NCI-H748 (cell line): ENCODE measurements at regions not wholly inside any gene's neighbourhood (a gene's known extent, or its start where the extent isn't known, plus 50 kb on each side); places are given as distances from the start of the nearest gene placed in this dataset.
"Not testable (repeated sequence)": the region's sequence is repeated elsewhere in the genome, so short reads cannot be mapped to it uniquely, and the experiment has no call there.

ENCODE experiments used
- DNase-seq: peaks from one replicate; lab custom pipeline; 2025; ENCODE audit not compliant: unreplicated experiment; lab: John Stamatoyannopoulos, UW

GRCh38 chr5:67722582-67722981 is 493.0 kb upstream of the PIK3R1 start:
- DNase-seq = not testable (repeated sequence)

DNA sequence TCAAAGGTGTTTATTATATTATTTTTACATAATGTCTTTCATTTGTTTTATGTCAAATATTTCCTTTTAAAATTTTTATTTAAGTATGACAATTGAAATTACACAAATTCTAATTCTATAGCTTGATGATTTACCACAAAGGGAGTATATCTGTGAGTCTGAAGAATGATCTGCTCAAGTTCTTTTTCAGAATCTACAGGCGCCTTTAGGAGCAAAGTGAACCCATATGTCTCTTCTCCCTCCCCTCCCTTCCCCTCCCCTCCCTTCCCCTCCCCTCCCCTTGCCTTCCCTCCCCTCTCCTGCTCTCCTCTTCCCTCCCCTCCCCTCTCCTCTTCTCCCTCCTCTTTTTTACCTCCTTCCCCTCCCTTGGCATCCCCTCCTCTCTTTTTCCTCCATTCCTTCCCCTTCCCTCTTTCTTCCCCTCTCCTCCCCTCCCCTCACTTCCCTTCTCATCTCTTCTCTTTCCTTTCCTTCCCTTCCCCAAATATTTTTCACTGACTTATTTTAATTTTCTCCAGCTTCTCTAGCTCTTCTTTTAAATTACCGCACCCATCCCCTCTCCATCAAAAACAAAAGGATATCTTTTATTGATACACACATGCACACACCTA is 495.3 kb upstream of the PIK3R1 start:
- no peak for DNase-seq

GRCh38 chr5:67702008-67702407 is 505.4 kb upstream of the CD180 start:
- DNase-seq = no peak

DNA sequence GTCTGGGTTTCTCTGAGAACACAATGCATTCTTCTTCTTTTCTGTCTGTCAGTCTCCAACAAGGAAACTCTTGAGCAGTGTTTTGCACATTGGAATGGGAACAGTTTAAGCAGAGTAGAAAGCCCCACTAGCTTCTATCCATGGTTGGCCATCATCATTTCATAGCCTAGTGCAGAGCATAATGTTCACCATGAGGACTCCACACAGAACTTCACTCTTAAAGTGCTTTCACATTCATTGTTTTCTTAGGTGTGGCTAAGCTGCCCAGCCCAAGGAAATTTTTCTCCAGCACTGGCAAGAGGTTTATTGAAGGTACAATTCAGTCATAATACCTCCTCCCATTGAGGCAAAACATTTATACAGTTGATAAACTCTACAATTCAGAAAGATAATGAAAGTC is 503.0 kb upstream of the CD180 start:
- DNase-seq = no peak

- DNase-seq = no peak
These were observed 499.8 kb upstream of the CD180 start for GRCh38 chr5:67696446-67696845.

DNA sequence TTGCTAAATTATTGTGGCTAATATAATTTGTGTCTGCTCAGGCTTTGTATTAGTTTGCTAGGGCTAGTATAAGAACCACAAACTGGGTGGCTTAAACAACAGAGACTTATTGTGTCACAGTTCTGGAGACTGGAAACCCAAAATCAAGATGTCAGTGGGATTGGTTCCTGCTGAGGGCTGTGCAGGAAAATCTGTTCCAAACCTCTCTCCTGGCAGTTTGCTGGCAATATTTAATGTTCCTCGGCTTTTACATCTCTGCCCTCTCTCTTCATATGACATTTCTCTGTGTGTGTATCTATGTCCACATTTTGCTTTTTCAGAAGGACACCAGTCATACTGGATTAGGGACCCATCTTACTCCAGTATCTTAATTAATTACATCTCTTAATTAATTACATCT is 498.8 kb upstream of the CD180 start:
- DNase-seq = no peak

GRCh38 chr5:67694810-67695191 is 498.2 kb upstream of the CD180 start:
- no peak for DNase-seq

DNA sequence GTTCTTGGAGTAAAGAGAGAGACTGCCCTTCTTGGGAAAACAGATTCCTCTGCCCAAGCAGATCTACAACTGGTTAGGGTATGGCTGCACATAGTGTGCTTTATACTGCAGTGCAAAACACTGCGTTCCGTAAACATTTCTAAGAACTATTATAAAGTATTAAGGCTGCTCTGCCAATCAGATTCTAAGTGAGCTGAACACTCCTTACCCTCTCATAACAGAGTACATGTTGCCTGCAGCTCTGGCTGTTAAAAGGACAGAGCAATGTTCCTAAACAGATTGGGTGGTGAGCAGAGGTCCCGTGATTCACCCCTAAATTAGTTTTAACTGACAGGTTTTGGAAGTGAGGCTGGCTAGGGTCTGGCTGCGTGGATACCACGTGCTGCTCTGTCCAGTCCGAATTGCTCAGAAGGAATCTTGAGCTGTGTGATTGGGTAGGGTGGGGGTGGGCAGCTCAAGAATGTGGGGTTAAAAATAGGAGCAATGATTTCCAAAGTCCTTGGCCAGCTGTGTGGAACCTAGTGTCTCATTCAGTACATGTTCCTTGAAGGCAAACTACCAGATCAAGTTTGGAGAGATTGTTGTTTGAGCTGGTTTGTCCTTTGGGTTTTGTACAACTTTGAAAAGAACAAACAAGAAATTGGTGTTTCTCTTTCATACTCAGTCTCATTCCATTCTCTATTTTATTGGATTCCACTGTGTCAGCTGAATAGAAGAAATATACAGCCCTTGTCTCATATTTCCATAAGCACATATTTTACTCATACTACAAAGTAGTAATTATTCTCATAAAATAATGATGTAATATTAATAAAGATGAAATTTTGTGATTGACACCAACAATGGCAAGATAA is 497.6 kb upstream of the CD180 start:
- no peak for DNase-seq

DNA sequence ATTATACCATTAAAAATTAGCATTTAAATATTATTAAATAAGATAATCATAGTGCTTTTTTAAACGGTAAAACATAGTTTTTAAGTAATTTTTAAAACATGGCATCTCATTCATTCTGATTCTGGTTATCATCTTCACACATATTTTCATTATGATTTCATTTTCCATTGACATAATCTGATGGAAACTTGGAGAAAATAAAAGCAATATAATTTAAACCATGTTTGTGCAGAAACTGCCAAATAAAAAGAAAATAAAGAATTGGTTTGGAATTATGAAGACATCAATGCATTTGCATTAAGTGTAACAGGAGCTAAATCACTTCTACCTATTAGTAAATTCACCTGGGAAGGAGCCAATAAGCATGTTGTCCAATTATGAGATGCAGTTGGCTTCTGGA is 490.1 kb upstream of the CD180 start:
- no peak for DNase-seq

- no peak for DNase-seq
These were observed 485.1 kb upstream of the CD180 start for GRCh38 chr5:67681703-67682102.

DNA sequence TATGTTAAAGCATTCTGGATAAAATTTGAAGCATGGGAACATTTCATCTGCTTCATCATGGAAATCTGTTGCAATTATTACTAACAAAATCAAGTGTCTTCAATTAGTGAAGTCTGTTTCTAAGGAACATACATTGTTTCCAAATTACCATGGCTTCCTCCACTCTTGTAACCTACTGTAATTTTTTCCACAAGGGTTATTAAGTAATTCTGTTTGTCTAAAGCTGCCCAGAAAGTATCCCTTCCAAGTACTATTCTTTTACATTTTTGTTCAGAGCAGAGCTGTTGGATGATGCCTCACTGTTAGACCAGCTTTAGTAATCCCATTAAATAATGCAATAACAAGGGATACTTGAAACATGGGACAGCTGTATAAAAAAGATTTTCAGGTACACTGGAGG is 483.5 kb upstream of the CD180 start:
- no peak for DNase-seq

DNA sequence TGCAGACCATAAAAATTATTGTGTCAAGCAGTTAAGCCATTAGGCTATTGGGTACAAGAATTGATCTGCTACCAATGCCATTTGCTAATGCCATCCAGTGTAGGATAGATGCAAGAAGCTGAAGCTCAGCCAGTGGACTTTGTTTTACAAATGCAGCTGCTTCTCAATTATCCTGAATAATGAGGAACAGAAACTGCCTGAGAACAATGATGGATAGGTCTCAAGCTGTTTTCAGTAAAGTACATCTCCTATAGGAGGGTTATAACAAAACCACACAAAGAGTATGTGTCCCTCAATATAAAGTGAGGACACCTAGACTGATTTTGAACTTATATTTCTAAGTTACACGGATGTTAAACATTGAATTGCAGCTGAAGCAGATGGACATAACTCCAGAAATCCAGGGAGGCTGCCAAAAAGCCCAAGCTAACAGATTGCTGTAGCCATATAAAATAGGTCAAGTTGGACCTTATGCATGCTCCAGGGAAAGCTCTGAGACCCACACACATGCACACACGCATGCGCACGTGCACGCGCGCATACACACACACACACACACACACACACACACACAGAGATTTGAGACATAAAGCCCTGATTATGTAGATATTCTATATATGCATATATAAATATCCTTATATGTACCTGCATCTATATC is 482.7 kb upstream of the CD180 start:
- DNase-seq = peak; percentile 47

DNA sequence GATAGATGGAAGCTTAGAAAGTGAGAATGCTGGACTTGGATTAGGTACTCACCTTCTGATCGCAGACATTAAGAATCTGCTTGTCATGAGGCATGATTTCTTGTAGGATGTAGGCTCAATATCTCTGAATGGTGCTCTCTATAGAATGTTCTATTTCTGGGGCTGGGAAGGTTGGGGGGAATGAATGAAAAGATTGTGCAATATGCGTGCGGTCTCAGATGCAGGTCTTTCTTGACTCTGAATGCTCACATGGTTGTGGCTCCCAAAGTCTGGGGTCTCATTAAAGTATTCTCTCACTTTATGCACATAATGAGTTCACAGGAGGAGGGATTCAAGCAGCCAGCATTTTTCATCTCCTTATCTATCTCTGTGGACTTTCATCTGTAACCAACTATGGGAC is 482.0 kb upstream of the CD180 start:
- DNase-seq = no peak

DNA sequence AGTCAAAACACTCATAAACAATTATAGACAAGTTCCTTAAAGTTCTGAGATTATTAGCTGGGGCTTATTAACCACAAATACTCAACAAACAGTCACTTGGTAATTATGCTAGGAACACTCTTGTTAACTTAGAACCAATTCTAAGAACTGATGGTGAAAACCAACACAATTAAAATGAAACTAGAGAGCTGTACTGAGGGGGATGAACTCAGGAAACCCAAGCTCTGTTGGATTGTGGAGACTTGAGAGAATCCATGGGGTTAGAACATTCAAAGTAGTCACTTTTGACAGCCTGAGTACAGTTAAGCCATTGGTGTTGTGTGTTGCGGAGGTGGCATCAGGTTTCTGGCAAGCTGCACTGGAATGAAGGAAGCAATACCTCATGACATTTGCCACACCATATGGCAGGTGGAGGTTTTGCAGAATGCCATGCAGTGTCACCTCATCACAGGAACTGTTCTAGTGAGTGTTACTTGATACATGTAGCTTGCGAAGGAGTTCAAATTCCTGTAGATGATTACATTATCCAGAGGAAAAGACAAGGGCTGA is 480.9 kb upstream of the CD180 start:
- DNase-seq = peak; percentile 10

DNA sequence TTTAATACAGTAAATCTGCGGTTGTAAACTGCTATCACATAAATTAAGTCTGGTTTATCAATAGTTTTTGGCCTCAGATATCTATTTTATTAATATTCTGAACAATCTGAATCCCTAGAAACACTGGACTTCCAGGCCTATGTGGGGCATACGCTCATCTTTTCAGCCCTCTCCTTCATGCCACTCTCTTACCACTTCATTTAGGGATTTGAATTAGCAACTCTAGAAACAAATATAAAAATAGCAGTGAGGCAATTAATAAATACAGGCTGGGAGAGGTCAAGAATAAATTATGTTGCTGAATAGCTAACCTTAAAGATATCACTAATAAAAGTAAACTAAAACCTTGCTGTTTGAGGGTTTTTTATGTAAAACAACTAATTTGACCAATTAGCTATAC is 480.3 kb upstream of the CD180 start:
- DNase-seq = no peak

GRCh38 chr5:67674159-67674655 is 477.6 kb upstream of the CD180 start:
- DNase-seq = no peak

DNA sequence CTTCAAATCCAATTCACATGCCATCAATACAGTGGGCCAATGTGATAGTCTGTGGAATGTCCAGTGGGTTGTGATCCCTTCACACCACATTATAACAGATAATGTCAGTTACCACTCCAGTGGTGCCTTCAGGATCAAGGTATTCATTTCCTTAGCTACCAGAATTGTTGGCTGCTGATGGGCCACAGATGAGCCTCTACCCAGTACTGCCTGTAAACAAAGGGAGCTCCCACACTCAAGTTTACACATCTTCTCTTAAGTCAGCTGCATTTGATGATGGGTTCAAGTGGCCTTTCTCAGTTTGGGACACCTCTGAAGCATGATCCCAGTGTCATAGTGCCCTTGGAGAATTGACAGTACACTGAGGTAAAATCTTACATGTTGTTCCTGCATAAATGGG is 477.0 kb upstream of the CD180 start:
- DNase-seq = no peak

GRCh38 chr5:67673180-67673579 is 476.6 kb upstream of the CD180 start:
- no peak for DNase-seq

DNA sequence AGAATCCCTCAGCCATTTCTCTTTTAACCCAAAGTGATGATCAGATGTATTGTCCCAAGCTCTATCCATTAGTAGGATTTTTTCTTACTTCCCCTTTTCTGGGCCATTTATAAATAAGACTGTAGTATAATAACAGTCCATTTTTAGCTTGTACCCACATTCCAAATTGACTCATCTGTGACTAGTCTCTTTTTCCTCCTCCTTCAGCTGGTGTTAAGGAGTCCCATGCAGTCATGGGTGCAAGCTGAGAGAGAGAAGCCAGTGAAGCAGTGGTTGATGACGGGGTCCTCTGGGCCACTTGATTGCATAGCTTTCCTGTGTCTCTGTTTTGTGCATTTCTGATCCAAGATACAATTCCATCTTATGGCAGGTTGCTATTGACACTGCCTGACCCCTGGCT is 476.0 kb upstream of the CD180 start:
- DNase-seq = no peak

DNA sequence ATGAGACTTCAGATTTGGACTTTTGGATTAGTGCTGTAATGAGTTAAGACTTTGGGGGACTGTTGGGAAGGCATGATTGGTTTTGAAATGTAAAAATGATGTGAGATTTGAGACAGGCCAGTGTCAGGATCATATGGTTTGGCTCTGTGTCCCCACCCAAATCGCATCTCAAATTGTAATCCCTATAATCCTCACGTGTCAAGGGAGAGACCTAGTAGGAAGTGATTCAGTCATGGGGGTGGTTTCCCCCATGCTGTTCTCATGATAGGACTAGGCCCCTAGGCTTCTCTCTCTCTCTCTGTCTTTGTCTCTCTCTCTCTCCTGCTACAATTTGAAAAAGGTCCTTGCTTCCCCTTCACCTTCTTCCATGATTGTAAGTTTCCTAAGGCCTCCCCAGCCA is 473.3 kb upstream of the CD180 start:
- DNase-seq = no peak

DNA sequence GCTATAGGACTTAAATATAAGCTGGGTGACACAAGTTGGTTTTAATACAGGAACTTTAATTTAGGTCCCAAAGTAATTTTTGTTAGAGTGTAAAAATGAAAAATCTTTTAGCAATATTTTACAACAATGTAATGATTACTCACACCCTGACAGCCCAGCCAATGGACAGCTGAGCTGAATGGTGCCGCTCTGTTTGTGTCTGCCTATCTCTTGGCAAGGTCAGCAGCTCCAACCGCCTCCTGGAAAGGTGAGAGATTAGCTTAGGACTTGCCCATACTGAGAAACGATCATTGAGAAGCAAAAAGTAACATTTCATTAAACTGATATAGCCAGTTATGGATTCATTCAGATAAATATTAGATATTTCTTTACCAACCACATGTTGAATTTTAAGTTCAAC is 463.6 kb upstream of the CD180 start:
- no peak for DNase-seq

- peak; percentile 68 for DNase-seq
These were observed 462.7 kb upstream of the CD180 start for GRCh38 chr5:67659288-67659687.
